ENCODE measurements at regions not wholly inside any gene's neighbourhood (a gene's known extent, or its start where the extent isn't known, plus 50 kb on each side); places are given as distances from the start of the nearest gene placed in this dataset.

DNA sequence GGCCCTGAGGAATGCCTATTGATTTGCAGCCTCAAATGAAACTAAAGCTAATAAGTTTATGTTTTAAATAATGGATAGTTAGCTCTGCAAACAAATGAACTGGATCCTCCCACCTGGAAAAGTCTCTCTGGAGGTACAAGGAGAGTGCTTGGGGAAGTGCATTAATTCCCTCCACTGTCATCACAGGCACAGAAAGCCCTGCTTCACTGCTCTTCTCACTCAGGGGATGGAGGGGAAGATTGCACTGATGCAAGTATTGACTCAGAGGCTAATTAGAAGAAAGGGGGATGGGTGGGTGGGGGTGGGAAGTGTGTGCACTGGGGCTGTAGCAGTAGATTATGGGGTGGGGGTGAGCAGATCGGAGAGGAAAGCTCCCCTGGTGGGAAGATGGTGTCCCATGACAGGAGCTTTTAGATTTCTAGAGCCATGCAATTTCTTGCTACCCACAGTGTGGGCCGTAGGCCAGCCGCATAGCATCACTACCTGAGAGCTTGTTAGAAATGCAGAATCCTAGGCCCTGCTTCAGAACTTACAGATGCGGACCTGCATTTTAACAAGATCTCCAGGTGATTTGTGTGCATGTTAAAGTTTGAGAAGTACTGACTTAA is 163.9 kb downstream of the HIPK3 start:
- TF ChIP-seq POLR2AphosphoS5 (IDR thresholded peaks at IDR 0.05): no peak
- TF ChIP-seq, protein P1, sequence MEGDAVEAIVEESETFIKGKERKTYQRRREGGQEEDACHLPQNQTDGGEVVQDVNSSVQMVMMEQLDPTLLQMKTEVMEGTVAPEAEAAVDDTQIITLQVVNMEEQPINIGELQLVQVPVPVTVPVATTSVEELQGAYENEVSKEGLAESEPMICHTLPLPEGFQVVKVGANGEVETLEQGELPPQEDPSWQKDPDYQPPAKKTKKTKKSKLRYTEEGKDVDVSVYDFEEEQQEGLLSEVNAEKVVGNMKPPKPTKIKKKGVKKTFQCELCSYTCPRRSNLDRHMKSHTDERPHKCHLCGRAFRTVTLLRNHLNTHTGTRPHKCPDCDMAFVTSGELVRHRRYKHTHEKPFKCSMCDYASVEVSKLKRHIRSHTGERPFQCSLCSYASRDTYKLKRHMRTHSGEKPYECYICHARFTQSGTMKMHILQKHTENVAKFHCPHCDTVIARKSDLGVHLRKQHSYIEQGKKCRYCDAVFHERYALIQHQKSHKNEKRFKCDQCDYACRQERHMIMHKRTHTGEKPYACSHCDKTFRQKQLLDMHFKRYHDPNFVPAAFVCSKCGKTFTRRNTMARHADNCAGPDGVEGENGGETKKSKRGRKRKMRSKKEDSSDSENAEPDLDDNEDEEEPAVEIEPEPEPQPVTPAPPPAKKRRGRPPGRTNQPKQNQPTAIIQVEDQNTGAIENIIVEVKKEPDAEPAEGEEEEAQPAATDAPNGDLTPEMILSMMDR (IDR thresholded peaks at IDR 0.05): no peak
